Activated T-cell treated with anti-CD3 and anti-CD28 coated beads for 48 hours (primary cell): ENCODE measurements at regions not wholly inside any gene's neighbourhood (a gene's known extent, or its start where the extent isn't known, plus 50 kb on each side); places are given as distances from the start of the nearest gene placed in this dataset.
"Not testable (repeated sequence)": the region's sequence is repeated elsewhere in the genome, so short reads cannot be mapped to it uniquely, and the experiment has no call there.

Source experiments
- DNase-seq: peaks from one replicate; pipeline ENCODE4 v3.0.0-alpha.2; 2020; ENCODE audit warnings: low read depth

DNA sequence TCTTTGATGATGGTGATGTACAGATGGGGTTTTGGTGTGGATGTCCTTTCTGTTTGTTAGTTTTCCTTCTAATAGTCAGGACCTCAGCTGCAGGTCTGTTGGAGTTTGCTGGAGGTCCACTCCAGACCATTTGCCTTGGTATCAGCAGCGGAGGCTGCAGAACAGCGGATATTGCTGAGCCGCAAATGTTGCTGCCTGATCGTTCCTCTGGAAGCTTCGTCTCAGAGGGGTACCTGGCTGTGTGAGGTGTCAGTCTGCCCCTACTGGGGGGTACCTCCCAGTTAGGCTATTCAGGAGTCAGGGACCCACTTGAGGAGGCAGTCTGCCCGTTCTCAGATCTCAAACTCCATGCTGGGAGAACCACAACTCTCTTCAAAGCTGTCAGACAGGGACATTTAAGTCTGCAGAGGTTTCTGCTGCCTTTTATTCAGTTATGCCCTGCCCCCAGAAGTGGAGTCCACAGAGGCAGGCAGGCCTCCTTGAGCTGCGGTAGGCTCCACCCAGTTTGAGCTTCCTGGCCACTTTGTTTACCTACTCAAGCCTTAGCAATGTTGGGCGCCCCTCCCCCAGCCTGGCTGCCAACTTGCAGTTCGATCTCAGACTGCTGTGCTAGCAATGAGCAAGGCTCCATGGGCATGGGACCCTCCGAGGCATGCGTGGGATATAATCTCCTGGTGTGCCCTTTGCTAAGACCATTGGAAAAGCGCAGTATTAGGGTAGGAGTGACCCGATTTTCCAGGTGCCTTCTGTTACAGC lies 264.5 kb downstream of the MATN1 start:
- not testable (repeated sequence) for DNase-seq

DNA sequence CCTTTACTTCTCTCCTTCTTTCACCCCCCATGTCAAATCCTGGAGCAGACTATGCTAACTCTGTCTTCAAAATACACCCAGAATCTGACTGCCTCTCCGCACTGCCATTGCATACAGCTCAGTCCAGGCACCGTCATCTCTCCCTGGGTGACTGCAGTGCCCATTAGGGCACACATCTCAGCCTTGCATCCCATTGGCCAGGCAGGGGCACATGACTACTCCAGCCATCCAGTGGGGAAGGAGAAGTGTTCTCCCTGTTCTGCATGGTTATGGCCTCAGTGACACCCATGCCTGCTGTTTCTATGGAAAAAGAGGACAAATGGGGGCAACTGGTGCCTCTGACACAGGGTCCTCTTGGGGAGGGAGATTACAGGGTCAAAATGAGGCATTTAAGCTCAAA lies 270.5 kb downstream of the MATN1 start:
- no peak for DNase-seq

DNA sequence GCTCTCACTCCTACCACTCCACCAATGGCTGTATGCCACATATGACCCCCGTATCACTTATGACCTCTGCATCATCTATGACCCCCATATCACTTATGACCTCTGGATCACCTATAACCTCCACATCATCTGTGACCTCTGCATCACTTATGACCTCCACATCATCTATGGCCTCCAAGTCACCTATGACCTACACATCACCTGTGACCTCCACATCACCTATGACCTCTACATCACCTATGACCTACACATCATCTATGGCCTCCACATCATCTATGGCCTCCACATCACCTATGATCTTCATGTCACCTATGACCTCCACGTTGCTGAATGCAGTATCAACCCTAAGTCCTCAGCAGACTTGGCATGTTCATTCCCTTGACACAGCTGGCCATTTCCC lies 271.2 kb downstream of the MATN1 start:
- no peak for DNase-seq

DNA sequence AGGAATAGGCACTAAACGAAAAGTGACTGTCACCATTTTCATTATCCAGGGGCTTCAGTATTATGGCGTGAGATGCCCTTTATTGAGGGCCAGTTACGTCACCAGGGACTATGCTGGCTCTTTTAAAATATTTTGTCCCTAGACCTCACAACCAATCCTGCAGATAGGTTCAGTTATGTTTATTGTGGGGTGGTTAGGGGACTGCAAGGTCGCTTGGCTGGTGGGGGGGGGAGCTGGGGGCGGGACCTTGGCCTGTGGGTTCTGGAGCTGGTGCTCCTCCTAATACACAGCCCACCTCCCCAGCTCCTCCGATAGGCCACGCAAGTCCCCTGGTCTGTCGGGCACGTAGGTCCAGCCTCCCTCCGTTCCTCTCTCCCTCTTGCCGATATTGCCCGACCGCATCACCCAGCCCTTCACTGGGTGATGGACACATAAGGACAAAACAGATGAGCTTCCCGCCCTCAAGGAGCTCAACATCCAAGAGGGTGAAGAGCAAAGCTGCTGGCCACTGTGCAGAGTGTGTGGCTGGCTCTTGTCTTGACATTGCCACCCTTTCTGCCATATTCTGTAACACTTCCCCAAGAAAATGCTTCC lies 271.8 kb downstream of the MATN1 start:
- no peak for DNase-seq

DNA sequence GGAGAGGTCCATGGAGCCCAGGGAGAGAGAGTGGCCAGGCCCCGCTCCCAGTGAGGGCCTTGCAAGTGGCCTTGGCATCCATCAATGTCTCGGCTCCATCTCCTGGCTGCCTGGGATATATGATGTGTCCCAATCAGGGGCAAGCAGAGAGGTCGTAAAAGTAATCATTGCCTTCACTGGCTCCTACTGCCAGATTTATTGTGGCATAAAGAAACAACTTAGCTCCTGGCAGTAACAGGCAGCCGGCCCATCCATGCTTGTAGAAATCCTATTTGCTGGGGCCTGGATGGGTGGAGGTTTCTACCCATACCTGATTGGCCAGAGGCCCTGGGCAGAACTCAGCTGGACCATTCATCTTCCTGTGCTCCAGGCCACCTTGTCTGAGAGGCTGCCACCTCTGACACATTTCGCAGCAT lies 272.6 kb downstream of the MATN1 start:
- DNase-seq = no peak

DNA sequence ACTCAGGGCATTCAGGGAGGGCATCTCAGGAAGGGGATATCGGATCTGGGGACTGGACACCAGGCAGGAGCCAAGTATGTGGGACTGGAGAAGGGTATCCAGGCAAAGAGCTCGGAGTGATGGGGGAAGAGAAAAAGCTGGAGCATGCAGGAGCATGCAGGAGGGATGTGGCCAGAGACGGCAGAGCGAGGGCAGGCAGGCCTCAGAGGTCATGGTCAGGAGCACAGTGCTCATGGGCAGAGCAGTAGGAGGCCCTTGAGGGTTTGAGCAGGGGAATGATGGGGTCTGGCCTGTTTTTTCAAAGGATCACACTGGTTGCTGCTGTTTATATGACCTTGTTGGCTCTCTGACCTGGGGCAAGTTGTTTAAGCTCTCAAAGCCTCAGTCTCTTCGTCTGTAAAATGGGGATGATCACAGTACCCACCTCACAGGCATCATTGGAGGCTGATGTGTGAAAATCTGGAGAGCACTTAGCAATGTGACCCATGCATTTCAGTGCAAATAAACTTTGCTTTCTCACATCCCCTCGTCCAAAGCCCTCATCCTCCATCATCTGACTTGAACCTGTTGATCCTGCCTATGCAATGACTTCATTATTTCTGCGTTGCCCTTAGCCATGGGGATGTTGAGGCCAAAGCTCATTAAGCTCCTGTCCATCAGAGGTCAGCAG lies 273.1 kb downstream of the MATN1 start:
- DNase-seq = no peak

DNA sequence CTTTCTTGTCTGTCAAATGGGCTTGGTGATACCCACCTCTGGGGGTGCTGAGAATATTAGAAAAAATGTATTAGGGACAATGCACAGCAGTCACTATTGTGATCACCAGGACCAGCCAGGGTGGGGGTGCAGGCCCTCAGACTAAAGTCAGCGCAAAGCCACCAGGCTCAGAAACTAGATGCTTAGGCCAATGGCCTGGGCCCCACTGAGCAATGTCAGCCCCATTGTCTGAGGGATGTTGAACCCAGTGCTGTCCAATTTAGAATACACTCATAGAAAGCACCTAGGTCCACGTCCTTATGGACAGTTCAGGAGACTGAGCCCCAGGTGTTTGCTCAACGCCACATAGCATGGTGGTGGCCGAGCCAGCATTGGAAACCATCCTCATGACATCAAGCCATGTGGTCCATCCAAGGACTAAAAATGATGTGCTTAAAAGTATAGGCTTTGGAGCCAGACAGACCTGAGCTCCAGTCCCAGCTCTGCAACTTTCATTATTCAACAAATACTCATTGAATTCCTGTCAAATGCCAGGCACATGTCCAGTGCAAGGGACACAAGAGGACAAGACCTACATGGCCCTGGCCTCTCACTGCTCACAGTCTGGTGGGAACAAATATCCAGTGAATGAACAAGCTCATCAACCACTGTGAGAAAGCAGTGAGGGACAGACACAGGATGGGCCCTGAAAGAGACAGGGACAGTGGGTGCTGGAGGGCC lies 273.8 kb downstream of the MATN1 start:
- DNase-seq = no peak

DNA sequence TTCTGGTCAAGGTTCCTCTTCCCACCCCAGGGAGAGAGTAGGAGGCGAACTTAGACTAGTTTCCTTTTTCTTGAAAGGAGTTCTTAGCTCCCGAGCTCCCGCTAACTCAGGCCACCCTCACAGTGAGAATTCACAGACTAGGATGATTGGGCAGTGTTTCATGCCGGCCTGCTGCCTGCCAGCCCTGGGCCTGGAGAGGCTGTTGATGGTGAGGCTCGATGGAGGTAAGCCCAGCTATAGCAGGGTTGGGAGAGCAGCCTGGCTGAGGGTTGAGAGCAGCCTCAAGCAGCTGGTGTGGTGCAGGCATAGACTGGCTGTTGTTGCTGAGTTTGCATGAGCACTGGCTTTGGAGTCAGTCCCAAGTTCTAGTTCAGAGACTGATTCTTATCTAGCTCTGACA lies 274.4 kb downstream of the MATN1 start:
- no peak for DNase-seq

DNA sequence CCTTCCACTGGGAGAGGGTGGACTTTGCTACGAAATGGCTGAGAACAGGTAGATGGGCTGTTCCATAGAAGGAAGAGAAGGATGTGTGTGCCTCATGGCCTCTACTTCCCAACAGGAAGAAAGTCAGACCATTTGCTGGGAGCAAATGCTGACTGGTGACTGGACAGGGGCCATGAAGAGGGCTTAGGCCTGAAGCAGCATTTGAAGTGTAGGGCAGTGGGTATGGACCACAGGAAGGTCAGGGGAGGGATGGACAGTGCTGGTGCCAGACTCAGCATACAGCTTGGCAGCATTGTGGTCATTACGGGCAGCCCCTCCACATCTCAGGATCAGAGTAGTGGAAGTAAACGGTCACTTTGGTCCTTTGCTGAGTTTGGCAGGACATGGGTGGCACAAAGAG lies 275.7 kb downstream of the MATN1 start:
- DNase-seq = no peak

DNA sequence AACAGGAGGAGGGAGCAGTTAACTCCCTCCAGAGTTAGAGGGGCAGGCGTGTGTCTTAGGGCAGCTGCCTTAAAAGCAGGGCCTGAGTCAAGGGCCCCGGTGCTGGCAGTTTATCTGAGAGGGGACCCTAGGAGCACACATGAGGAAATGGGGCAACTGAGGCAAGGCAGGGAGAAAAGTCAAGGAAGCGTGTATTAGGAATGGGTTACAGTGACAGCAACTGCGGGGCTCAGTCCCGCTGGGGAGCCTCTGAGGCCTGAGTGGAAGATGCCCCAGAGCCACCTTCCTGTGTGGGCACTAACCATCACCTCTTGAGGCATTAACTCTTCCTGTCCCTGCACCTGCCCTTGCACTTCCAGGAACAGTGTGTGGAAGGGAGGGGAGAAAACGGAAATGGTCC lies 276.3 kb downstream of the MATN1 start:
- DNase-seq = no peak

DNA sequence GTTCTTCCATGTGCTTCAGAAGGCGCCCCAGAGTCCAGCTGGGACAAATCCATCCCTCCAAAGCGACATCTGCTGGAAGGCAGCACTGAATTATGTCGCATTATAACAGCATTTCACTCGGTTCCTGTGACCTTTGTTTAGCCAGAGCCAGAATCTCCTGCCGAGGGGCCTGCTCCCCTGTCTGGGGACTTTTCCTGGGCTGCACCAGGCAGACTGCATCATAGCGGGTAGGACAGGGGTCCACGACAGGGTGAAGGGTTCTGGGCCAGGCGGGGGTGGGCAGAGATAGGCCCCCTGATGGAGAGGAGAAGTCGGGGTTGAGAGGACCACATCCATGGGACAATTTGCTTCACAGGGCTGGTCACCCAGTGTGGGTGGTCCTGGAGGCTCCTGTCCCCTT lies 276.9 kb downstream of the MATN1 start:
- no peak for DNase-seq

DNA sequence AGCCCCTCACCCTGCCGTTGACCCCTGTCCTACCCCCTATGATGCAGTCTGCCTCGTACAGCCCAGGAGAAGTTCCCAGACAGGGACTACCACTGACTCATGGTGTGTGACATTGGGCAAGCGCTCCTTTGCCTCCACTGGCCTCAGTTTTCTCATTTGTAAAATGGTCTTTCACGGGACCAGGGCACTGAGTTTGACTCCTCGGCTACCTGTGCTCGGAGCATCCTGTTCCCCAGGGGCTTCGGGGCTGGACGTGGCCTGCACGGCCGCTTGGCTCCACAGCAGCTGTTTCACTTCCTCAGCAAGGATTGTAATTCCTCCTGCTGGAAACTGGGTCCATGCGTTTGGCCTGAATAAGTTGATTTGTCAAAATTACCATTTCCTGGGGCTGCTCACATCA lies 277.3 kb downstream of the MATN1 start:
- no peak for DNase-seq

DNA sequence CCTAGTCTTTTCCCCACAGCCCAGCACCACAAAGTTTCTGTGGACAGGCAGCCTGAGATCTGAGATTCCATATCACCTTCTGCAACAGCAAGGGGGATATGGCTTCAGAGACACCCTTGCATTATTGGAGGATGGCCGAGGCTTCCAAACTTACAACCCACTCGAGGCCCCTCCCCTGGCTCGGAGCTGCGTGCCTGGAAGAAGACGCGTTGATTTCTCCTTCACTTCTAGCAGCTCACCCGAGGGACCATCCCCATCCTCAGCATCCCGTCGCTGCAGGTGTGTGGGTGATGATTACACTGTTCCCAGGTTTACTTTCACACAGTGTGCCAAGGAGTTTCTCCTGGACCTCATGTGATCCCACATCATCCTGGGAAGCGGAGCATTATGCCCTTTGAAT lies 277.9 kb downstream of the MATN1 start:
- no peak for DNase-seq

DNA sequence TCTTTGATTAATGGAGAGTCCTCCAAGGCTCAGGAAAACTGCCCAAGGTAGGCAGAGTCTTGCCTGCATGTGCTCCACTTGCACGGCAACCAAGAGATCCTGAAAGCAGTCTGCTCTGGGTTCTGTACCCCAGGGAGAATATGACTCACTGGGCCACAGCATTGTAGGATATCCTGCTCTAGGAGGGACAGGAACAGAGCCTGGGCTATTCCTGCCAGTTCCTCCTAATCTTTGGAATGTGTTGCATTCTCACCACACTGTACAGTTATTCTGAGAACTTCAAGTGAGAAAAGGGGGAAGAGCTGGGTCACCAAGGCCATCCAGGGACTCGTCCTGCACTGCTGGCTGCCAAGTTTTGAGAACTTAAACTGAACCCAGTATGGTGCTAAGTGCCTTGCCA lies 278.5 kb downstream of the MATN1 start:
- DNase-seq = no peak

DNA sequence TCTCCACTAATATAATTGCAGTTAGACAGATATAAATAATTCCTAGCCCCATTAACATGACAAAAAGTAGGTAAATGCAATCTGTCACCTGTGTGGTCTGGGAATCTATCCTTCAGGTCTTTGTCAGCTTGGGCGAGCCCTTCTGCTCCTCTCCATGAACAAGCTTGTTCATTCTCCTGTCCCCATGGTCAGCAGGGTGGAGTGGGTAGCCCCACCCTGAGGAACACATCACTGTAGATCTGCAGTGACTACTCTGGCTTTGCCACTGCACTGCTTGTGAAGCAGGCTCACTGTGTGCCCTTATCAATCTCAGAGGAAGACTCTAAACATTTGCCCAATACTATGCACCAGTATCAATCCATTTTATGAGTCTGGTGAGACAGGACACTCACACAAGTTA lies 279.0 kb downstream of the MATN1 start:
- DNase-seq = no peak

DNA sequence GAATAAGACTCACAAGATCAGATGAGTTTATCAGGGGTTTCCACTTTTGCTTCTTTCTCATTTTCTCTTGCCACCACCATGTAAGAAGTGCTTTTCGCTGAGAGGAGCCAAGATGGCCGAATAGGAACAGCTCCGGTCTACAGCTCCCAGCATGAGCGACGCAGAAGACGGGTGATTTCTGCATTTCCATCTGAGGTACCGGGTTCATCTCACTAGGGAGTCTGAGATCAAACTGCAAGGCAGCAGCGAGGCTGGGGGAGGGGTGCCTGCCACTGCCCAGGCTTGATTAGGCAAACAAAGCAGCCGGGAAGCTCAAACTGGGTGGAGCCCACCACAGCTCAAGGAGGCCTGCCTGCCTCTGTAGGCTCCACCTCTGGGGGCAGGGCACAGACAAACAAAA lies 285.1 kb downstream of the MATN1 start:
- DNase-seq = not testable (repeated sequence)

DNA sequence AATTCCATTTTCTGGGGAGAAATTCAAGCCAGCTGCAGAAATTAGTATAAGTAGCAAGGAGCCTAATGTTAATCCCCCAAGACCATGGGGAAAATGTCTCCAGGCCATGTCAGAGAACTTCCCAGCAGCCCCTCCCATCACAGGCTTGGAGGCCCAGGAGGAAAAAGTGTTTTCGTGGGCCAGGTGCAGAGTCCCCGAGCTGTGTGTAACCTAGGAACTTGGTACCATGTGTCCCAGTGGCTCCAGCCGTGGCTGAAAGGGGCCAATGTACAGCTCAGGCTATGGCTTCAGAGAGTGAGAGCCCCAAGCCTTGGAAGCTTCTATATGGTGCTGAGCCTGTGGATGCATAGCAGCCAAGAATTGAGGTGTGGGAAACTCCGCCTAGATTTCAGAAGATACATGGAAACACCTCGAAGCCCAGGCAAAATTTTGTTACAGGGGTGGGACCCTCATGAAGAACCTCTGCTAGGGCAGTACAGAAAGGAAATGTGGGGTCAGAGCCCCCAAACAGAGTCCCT lies 286.3 kb downstream of the MATN1 start:
- no peak for DNase-seq

DNA sequence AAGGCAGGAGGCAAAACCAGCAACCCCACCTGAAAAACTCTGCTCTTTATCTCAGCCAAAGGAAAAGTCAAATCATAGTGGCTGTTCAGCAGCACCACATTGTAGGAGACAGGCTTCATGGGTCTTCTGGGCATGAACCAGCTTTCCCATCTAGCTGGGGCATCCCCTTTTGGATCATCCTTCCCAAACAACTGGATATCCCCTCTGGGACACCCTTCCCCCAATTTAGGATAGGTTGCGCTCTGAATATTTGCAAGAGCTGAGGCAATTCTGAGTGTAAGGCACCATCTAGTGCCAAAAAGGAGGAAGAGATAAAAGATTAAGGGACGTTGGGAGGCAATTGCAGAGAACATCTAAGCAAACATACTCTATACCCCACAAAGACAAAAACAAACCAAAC lies 295.8 kb downstream of the MATN1 start:
- DNase-seq = no peak

DNA sequence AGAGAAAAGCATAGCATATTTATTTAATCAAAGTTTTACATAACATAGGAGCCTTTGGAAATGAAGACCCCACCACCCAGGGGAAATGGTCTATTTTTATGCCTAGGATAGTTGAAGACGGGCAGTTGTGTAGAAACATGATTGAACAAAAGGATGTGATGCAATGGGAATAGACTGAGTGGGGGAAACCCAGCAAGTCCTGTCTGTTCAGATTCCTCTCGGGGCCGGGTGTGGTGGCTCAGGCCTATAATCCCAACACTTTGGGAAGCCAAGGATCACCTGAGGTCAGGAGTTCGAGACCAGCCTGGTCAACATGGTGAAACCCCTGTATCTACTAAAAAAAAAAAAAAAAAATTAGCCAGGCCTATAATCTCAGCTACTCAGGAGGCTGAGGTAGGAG lies 298.3 kb downstream of the MATN1 start:
- DNase-seq = no peak

DNA sequence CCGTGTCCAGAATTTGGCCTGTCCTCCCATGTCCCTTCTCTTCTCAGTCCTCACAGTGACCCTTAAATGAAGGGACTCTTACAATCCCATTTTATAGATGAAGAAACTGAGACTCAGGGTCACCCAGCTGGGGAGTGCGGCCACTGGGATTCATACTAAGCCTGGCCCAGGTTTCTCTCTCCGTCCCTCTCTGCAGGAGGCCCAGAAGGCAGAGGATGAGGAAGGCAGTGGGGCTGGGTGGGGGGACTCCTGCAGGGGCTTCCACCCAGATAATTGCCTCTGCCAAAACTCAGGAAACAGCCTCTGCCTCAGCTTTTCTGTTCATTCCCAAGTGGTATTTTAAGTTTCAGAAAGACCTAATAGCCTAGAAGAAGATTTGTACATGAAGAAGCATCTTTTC lies 299.8 kb downstream of the MATN1 start:
- DNase-seq = no peak

DNA sequence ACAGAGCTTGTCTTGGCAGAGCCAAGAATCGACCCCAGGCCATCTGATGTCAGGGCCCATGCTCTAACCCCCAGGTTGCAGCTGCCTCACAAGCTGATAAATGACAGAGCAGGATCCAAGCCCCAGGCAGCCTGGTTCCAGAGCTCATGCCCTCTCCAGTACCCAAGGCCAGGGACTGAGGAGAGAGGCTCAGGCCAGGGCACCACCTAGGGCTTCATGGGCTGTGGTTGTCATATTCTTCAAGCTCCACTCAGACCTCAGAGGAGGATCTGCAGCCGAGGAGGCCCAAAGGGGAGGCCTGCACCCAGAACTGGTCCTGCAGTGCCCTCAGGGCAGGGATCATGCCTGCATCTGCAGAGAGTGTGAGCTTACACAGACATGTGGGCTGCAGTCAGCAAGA lies 301.1 kb downstream of the MATN1 start:
- no peak for DNase-seq

DNA sequence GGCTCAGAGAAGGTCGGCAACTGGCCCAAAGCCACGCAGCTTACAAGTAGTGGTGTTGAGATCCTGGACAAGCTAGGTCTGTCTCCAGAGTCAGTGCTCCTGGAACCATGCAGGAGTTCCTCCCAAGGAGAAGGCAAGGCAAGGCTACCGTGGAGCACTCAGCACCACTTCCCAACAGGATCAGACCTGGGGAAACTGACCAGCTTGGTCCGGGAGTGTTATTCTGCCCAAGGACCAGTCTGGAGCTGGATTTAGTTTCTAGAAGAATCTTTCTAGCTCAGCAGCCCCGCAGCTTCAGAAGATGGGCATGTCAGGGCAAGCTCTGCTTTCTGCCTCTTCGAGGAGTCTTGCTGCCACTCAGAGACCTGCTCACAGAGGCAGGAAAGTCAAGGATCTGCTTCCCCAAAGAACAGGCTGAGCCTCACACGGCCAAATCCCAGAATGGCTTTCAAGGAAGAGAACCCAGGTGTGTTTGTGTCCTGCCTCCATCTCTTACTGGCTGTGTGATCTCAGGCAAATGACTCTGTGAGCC lies 302.8 kb downstream of the MATN1 start:
- no peak for DNase-seq
